NCI-H2171 treated with DMSO at 0.1 percent for 48 hours (cell line): ENCODE measurements at regions not wholly inside any gene's neighbourhood (a gene's known extent, or its start where the extent isn't known, plus 50 kb on each side); places are given as distances from the start of the nearest gene placed in this dataset.
"Not testable (repeated sequence)": the region's sequence is repeated elsewhere in the genome, so short reads cannot be mapped to it uniquely, and the experiment has no call there.

ENCODE experiments used
- DNase-seq: peaks from one replicate; lab custom pipeline; 2025; lab: John Stamatoyannopoulos, UW

DNA sequence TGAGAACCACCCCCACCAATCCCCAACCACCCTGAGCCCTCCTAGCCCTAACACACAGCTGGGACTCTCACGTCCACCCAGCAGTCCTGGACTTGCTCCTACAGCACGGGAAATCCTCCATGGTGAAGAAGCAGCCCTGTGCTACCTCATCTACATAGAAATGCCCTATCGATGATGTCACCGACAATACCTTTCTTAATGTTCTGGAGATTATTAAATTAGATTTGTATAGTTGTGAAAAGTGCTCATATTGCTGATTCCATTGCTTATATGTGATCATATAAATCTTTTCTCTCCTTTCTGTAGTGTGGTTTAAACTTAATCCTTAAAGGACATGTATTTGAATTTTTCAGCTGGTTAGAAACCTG is 97.1 kb downstream of the PPIAL4G start:
- not testable (repeated sequence) for DNase-seq

DNA sequence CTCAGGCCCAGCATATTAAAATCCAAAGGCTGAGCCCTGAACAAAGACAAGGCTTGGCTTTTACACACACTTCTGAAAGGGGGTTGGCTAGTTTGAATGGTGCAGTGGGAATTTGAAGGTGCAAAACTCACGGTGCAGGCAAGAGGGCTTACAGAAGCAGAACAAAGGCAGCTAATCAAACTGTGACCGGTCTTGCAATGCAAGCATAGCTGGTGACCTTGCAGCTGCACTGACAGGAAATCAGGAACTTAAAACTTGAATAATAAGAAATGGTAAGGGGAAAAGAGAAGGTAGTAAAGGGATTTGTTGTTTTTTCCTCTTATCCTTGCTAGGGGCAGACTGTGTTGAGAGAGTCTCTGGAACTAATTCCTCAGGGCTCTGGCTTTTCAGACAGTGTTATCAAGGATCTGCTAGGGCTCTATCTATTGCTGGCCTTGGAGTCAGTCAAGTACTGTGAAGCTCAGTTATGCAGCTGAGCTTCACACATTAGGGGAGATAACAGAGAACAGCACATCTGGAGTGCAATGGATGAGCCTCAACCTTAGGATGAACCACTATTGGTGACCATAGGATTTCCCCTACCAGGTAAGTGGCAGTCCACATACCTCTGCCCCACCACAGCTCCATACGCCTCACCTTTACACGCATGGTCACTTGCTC is 97.6 kb downstream of the PPIAL4G start:
- DNase-seq: no peak

- no peak for DNase-seq
Observed at GRCh38 chr1:148383966-148384365, 99.1 kb downstream of the PPIAL4G start.

- no peak for DNase-seq
Observed at GRCh38 chr1:148379697-148380096, 103.4 kb downstream of the PPIAL4G start.

- DNase-seq: no peak
Observed at GRCh38 chr1:148379170-148379500, 104.0 kb downstream of the PPIAL4G start.

- DNase-seq: not testable (repeated sequence)
Observed at GRCh38 chr1:148377992-148378391, 105.1 kb downstream of the PPIAL4G start.

DNA sequence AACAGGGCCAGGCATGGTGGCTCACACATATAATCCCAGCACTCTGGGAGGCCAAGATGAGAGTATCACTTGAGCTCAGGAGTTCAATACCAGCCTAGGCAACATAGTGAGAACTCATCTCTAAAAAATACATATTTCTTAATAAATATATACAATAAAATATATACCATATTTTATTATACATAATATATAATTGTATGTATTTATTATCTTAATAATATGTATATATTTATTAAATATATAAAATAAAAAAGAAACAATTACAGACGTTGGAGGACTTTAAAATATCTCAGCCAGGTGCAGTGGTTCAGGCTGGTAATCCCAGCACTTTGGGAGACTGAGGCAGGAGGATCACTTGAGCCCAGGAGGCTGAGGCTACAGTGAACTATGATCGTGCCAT is 106.1 kb downstream of the PPIAL4G start:
- DNase-seq: not testable (repeated sequence)

DNA sequence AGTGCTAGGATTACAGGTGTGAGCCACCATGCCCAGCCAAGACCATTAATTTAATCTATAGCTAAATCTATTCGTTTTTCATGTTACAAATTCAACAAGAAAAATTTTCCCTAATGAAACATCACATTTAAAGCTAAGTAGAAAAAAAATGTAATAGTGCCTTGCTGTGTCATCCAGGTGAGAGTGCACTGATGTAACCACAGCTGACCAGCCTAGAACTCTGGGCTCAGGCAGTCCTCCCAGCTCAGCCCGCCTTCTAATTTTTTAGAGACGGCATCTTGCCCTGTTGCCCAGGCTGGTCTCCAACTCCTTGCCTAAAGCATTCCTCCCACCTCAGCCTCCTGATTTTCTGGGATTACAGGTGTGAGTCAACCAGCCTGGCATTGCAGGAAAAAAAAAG is 109.0 kb downstream of the PPIAL4G start:
- DNase-seq: no peak

- DNase-seq: no peak
Observed at GRCh38 chr1:148373192-148373925, 109.7 kb downstream of the PPIAL4G start.

DNA sequence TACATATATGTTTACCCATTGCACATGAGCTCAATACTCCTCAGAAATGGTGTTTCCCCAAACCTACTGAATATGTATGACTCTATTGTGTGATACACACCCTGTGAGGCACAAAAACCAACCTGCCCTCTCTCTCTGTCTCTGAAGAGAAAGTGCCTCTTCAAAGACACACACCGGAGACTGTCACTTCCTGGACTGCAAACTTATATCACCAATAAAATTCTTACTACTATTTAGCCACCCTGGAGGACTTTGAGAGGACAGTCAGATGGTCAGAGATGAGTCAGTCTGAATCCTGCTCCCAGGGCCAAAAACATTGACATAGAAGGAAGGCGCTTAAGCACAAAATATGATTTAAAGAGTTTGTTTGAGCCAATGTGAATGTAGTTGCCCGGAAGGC is 110.4 kb downstream of the PPIAL4G start:
- DNase-seq: no peak

DNA sequence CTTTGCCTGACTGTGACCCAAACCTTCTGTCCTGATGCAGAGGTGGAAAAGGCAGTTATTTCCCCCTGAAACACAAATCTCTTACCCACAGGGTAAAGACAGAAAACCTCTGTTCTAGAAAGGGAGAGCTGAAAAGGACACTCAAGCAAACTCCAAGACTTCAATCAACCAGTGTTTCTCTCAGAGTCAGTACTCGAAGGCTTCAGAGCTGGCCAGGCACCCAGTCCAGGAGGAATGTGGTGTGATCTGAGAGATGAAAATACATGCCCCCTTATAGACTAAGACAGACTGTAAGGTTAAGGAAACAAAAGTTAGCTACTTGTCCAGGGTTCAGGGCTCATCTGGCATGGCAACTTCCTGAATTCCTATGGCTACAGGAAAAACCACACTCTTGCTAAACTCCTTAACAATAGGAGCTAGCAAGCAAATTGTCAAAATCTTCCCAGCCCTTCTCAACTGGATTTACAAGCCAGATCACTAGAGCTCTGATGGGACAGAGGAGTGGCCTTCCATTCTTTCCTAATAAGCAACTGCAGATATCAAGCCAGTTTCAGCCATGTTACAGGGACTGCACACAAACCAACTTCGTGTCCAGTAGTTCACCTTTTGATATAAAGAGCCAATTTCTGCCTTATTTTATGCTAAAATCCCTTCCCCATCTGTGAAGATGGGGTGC is 110.9 kb downstream of the PPIAL4G start:
- DNase-seq: not testable (repeated sequence)

DNA sequence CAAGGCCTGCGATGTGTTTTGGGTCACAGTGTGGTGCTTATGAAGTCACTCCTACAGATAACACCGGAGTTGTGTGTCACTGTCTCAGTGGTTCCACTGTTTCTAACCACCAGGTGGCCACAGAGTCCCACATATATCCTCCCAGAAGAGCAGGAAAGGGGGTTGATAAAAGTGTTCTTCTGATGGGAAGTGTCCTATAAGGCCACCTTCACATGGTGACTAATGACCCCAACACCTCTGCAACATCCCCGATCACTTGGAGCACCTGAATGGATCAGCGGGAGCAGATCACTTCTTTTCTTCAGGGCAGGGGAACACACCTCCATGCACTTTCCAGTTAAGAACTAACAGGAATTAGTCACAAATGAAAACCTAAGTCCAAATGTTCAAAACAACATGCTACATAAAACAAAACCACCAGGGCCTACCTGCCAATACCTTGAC is 111.5 kb downstream of the PPIAL4G start:
- DNase-seq: not testable (repeated sequence)

GRCh38 chr1:148370661-148371060 is 112.4 kb downstream of the PPIAL4G start:
- not testable (repeated sequence) for DNase-seq

GRCh38 chr1:148367596-148367995 is 115.5 kb downstream of the PPIAL4G start:
- no peak for DNase-seq

GRCh38 chr1:148366136-148366753 is 116.9 kb downstream of the PPIAL4G start:
- not testable (repeated sequence) for DNase-seq

DNA sequence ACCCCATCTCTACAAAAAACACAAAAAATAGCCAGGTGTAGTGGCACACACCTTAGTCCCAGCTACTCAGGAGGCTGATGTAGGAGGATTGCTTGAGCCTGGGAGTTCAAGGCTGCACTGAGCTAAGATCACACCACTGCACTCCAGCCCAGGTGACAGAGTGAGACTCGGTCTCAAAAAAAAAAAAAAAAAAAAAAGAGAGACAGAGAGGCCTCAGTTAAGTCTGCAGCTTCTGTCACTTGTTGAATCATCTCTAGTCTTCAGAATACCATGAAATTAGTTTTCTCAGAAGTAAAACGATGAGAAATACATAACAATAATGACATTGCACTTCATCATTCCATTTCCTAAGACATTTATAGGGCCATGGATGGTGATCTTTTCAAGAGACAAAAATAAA is 118.0 kb downstream of the PPIAL4G start:
- not testable (repeated sequence) for DNase-seq

GRCh38 chr1:148363979-148364378 is 119.1 kb downstream of the PPIAL4G start:
- not testable (repeated sequence) for DNase-seq

- DNase-seq: no peak
Observed at GRCh38 chr1:148363439-148363810, 119.7 kb downstream of the PPIAL4G start.

DNA sequence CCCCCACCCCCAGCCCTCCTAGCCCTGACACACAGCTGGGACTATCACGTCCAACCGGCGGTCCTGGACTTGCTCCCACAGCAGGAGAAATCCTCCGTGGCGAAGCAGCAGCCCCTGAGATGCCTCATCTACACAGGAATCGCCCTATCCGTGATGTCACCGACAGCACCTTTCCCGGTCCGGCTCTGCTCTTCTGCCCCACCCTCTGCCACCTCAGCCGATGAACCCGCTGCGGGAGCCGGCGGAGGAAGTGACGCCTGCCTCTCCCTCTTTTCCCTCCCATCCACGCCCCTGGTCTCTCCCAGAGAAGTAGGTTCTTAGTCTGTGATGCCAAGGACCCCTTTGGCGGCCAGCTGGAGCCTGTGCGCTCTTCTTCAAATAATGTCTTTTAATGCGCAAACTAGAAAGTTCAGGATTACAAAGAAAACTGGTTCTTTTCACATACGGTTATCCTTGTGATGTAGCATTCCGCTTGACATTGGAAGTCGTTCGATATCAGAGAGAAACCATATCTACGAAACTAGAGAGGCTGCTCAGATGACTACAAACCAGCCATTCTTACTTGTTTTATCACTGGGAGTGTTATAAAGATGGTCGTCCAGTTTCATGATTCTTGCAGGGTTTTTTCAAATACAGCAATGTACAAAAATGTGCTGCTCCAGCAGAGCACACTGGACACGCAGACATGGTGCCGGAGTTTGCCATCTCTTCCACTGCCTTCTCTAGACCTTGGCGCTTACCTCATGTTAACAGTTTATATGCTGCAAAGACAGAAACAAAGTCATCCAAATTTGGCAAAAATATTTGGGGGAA is 120.3 kb downstream of the PPIAL4G start:
- DNase-seq: no peak

DNA sequence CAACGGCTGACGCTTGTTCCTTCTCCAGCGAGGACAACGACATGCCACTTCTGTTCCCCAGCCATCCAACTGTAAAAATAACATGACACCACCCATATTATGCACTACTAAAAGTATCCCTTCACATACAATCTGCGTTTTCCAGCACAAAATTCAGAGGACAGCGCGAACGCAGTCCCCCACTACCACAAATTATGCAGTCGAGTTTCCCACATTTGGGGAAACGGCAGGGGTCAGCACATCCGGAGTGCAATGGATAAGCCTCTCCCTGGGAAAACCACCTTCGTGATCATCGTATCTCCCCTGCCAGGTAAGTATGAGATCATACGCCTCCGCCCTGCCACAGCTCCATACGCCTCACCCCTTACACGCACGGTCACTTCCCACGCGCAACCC is 120.9 kb downstream of the PPIAL4G start:
- no peak for DNase-seq

DNA sequence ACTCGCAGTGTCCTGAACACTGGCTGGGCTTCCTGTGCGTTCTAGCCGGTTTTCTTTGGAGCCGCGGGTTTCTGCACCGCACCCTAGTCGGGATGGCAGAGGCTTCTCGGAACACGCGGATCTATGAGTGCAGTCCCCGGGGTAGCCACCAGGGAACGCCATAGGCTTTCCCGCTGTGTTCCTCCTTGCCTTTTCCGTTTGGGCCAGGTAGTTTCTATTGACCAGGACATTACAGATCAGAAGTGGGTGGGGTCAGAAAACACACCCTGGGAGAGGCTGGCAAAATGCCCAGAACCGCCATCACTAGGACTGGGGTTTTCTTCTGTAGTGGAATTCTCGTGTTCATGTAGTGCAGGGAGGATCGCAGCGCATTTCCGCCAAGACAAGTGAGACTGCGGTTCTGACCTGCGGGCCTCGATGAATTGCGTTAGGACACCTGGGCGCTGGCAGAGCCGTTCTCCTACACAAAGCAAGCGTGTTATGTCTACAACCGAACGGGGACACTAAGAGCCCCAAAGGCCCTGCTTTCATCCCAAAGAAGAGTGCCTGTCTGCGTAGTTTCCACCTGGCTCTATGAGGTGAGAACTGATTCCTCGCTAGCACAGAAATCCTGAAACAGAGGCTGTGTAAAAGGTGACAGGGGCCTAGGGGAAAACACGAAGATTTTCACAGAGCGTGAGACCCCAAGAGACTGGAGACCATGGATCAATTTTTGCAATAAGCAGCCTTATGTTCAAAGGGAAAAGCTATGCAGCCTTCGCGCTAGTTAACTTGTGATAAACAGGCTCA is 121.5 kb downstream of the PPIAL4G start:
- DNase-seq: not testable (repeated sequence)
